ENCODE measurements at regions not wholly inside any gene's neighbourhood (a gene's known extent, or its start where the extent isn't known, plus 50 kb on each side); places are given as distances from the start of the nearest gene placed in this dataset.

DNA sequence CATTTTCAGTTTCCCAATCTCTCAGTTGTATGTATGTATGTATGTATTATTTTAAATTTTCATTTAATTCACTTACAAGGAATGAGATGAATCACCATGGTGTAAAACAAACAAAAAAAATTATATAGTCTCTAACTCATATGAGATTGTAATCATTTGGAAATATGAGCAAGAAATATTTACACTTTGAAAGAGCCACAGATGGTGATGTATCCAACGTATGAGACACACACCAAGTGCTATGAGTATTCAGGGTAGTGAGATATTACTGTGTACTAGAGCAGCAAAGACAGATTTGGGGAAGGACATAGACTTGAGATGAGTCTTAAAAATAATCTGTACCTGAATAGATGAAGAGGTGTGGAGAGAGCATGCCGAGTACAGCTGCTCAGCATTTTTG is 1154.4 kb downstream of the RAPGEF2 start:
- Histone ChIP-seq H3K4me1 (ENCODE audit: control insufficient read depth, extremely low read depth, insufficient read depth, low read length) (no peaks in the 10 kb centered on the region), H3K27me3 (ENCODE audit: control insufficient read depth, extremely low read depth, insufficient read depth, low read length) (no peaks in the 10 kb centered on the region), H3K9me3 (ENCODE audit: control insufficient read depth, low read depth, low read length) (peaks cover 2% of the 10 kb centered on the region), H3K4me3 (ENCODE audit: control insufficient read depth in 2 of 3, extremely low read depth in 1 of 3, insufficient read depth in 2 of 3, low read depth in 1 of 3, low read length in 3 of 3) (no peak overlapping the region), H3K36me3 (ENCODE audit: control insufficient read depth in 2 of 2, extremely low read depth in 1 of 2, insufficient read depth in 2 of 2, low read length in 2 of 2) (no peaks in the 10 kb centered on the region), H4K20me1 (ENCODE audit: control insufficient read depth, extremely low read depth, insufficient read depth, low read length) (no peaks in the 10 kb centered on the region), H3K9me1 (ENCODE audit: control insufficient read depth, extremely low read depth, insufficient read depth, low read length) (no peaks in the 10 kb centered on the region), H3K9ac (ENCODE audit: control insufficient read depth, extremely low read depth, insufficient read depth, low read length) (no peak overlapping the region), H3K27ac (ENCODE audit: control insufficient read depth, insufficient read depth, low read length) (no peak overlapping the region), H2AFZ (ENCODE audit: control insufficient read depth, low read length) (no peak overlapping the region), H3K4me2 (ENCODE audit: control insufficient read depth, extremely low read depth, insufficient read depth, low read depth, low read length) (no peak overlapping the region), H3K79me2 (ENCODE audit: control insufficient read depth, insufficient read depth, low read length) (no peaks in the 10 kb centered on the region)
- no peak for FAIRE-seq
- DNase-seq (ENCODE audit: low read depth, low spot score), result no peak
- dilution Hi-C loops (cut with MboI; ENCODE audit: extremely low pct_ligation_motif_present, low sequenced_read_pairs), result no loop called here
- TF ChIP-seq EZH2 (IDR thresholded peaks at IDR 0.05; ENCODE audit: low read length), result no peak
- TF ChIP-seq, protein P1, sequence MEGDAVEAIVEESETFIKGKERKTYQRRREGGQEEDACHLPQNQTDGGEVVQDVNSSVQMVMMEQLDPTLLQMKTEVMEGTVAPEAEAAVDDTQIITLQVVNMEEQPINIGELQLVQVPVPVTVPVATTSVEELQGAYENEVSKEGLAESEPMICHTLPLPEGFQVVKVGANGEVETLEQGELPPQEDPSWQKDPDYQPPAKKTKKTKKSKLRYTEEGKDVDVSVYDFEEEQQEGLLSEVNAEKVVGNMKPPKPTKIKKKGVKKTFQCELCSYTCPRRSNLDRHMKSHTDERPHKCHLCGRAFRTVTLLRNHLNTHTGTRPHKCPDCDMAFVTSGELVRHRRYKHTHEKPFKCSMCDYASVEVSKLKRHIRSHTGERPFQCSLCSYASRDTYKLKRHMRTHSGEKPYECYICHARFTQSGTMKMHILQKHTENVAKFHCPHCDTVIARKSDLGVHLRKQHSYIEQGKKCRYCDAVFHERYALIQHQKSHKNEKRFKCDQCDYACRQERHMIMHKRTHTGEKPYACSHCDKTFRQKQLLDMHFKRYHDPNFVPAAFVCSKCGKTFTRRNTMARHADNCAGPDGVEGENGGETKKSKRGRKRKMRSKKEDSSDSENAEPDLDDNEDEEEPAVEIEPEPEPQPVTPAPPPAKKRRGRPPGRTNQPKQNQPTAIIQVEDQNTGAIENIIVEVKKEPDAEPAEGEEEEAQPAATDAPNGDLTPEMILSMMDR (optimal IDR thresholded peaks at IDR 0.05 in 1 of 3, IDR thresholded peaks at IDR 0.05 in 1 of 3, conservative IDR thresholded peaks at IDR 0.05 in 1 of 3; ENCODE audit: extremely low read depth in 1 of 3, insufficient read depth in 2 of 3, low read length in 3 of 3), result no peak

GRCh38 chr4:160265014-160265413 is 1162.1 kb downstream of the RAPGEF2 start:
- FAIRE-seq, result no peak
- Histone ChIP-seq H2AFZ (ENCODE audit: control insufficient read depth, low read length) (no peak overlapping the region), H3K9me3 (ENCODE audit: control insufficient read depth, low read depth, low read length) (peaks cover 2% of the 10 kb centered on the region), H3K27me3 (ENCODE audit: control insufficient read depth, extremely low read depth, insufficient read depth, low read length) (no peaks in the 10 kb centered on the region), H3K4me1 (ENCODE audit: control insufficient read depth, extremely low read depth, insufficient read depth, low read length) (no peaks in the 10 kb centered on the region), H3K9ac (ENCODE audit: control insufficient read depth, extremely low read depth, insufficient read depth, low read length) (no peak overlapping the region), H3K4me3 (ENCODE audit: control insufficient read depth in 2 of 3, extremely low read depth in 1 of 3, insufficient read depth in 2 of 3, low read depth in 1 of 3, low read length in 3 of 3) (no peak overlapping the region), H3K9me1 (ENCODE audit: control insufficient read depth, extremely low read depth, insufficient read depth, low read length) (no peaks in the 10 kb centered on the region), H3K4me2 (ENCODE audit: control insufficient read depth, extremely low read depth, insufficient read depth, low read depth, low read length) (no peak overlapping the region), H3K27ac (ENCODE audit: control insufficient read depth, insufficient read depth, low read length) (no peak overlapping the region), H3K79me2 (ENCODE audit: control insufficient read depth, insufficient read depth, low read length) (no peaks in the 10 kb centered on the region), H4K20me1 (ENCODE audit: control insufficient read depth, extremely low read depth, insufficient read depth, low read length) (no peaks in the 10 kb centered on the region), H3K36me3 (ENCODE audit: control insufficient read depth in 2 of 2, extremely low read depth in 1 of 2, insufficient read depth in 2 of 2, low read length in 2 of 2) (no peaks in the 10 kb centered on the region)
- dilution Hi-C loops (cut with MboI; ENCODE audit: extremely low pct_ligation_motif_present, low sequenced_read_pairs), result no loop called here
- DNase-seq (ENCODE audit: low read depth, low spot score), result no peak
- no peak for TF ChIP-seq EZH2 (IDR thresholded peaks at IDR 0.05; ENCODE audit: low read length)
- TF ChIP-seq, protein P1 (optimal IDR thresholded peaks at IDR 0.05 in 1 of 3, IDR thresholded peaks at IDR 0.05 in 1 of 3, conservative IDR thresholded peaks at IDR 0.05 in 1 of 3; ENCODE audit: extremely low read depth in 1 of 3, insufficient read depth in 2 of 3, low read length in 3 of 3), result no peak

Measured in keratinocyte (primary cell).